CD14-positive monocyte (primary cell): ENCODE measurements at regions not wholly inside any gene's neighbourhood (a gene's known extent, or its start where the extent isn't known, plus 50 kb on each side); places are given as distances from the start of the nearest gene placed in this dataset.

Source experiments
- DNase-seq, 3 donors: peaks; one replicate each; pipeline ENCODE4 v3.0.0-alpha.2; 2011 to 2022
- H2AFZ ChIP-seq: 2 replicates; pipeline ENCODE4 v1.6.0; 2012; ENCODE audit warnings: mild to moderate bottlenecking, low read depth, low read length, inconsistent platforms; ENCODE audit not compliant: insufficient read depth, poor library complexity, severe bottlenecking
- H3K27ac ChIP-seq, 2 donors: 1 replicate in 1 of 2; 2 replicates in 1 of 2; pipeline ENCODE4 v1.5.1; 2012 to 2013; ENCODE audit warnings: low read length in 2 of 2, control low read depth in 1 of 2, inconsistent platforms in 1 of 2, low read depth in 1 of 2, mild to moderate bottlenecking in 1 of 2
- H3K27me3 ChIP-seq, 2 donors: one replicate each; pipeline versions ENCODE4 v1.6.0 to v1.6.1; 2011 to 2013; ENCODE audit warnings: low read length in 2 of 2; ENCODE audit not compliant: control insufficient read depth in 2 of 2, insufficient read depth in 2 of 2
- H3K36me3 ChIP-seq, 2 donors: replicated peaks in 1 of 2; 1 replicate in 1 of 2; 2 replicates in 1 of 2; pipeline versions ENCODE4 v1.5.1 to v1.6.1; 2012 to 2013; ENCODE audit warnings: low read length in 2 of 2, control low read depth in 1 of 2, inconsistent platforms in 1 of 2, mild to moderate bottlenecking in 1 of 2; ENCODE audit not compliant: insufficient read depth in 2 of 2, control insufficient read depth in 1 of 2
- H3K4me1 ChIP-seq, 2 donors: 1 replicate in 1 of 2; 2 replicates in 1 of 2; pipeline versions ENCODE4 v1.5.1 to v1.6.1; 2012 to 2013; ENCODE audit warnings: low read length in 2 of 2, control low read depth in 1 of 2, inconsistent platforms in 1 of 2, mild to moderate bottlenecking in 1 of 2, moderate library complexity in 1 of 2; ENCODE audit not compliant: insufficient read depth in 2 of 2, control insufficient read depth in 1 of 2
- H3K4me2 ChIP-seq: replicated peaks from 2 replicates; pipeline ENCODE3; 2012; ENCODE audit warnings: low read length, moderate library complexity, mild to moderate bottlenecking; ENCODE audit not compliant: poor library complexity, severe bottlenecking; ENCODE audit errors: extremely low read depth
- H3K4me3 ChIP-seq, 3 experiments: fragments of 200-600 bp in 1 of 3; sonication (generic) in 1 of 3; replicated peaks in 1 of 3; 1 replicate in 2 of 3; 2 replicates in 1 of 3; pipeline ENCODE4 v1.5.1; 2011 to 2013; ENCODE audit warnings: low read length in 3 of 3, mild to moderate bottlenecking in 3 of 3, control low read depth in 2 of 3, low read depth in 2 of 3, inconsistent platforms in 1 of 3, moderate library complexity in 1 of 3
- H3K79me2 ChIP-seq: 2 replicates; pipeline ENCODE4 v1.6.0; 2012; ENCODE audit warnings: mild to moderate bottlenecking, control low read depth, inconsistent platforms, low read length, moderate library complexity; ENCODE audit not compliant: insufficient read depth
- H3K9ac ChIP-seq: 2 replicates; pipeline ENCODE4 v1.6.0; 2017; ENCODE audit warnings: low read length, mild to moderate bottlenecking; ENCODE audit not compliant: insufficient read depth, poor library complexity, severe bottlenecking
- H3K9me3 ChIP-seq, 2 donors: replicated peaks in 1 of 2; 1 replicate in 1 of 2; 2 replicates in 1 of 2; pipeline versions ENCODE4 v1.5.1 to v1.6.1; 2012 to 2013; ENCODE audit warnings: low read length in 2 of 2, control low read depth in 1 of 2; ENCODE audit not compliant: control insufficient read depth in 1 of 2, insufficient read depth in 1 of 2
- H4K20me1 ChIP-seq: 2 replicates; pipeline ENCODE4 v1.6.0; 2012; ENCODE audit warnings: mild to moderate bottlenecking, low read length, control low read depth, moderate library complexity; ENCODE audit not compliant: insufficient read depth
- H3K27ac Mint-ChIP-seq, 7 donors: one replicate each; pipeline ENCODE4 v1.8.0; 2020; ENCODE audit warnings: mild to moderate bottlenecking in 7 of 7, mixed read lengths in 7 of 7, moderate library complexity in 6 of 7, inconsistent platforms in 2 of 7
- H3K27me3 Mint-ChIP-seq, 3 donors: one replicate each; pipeline ENCODE4 v1.8.0; 2021 to 2022; ENCODE audit warnings: low read depth in 3 of 3, mild to moderate bottlenecking in 3 of 3, mixed read lengths in 3 of 3, moderate library complexity in 3 of 3, inconsistent platforms in 1 of 3
- H3K36me3 Mint-ChIP-seq, 2 donors: one replicate each; pipeline ENCODE4 v1.8.0; 2020; ENCODE audit warnings: mixed read lengths in 2 of 2, inconsistent platforms in 1 of 2, mild to moderate bottlenecking in 1 of 2
- H3K4me1 Mint-ChIP-seq: one replicate; pipeline ENCODE4 v1.8.0; 2020; ENCODE audit warnings: mild to moderate bottlenecking, mixed read lengths
- H3K4me3 Mint-ChIP-seq, 2 donors: one replicate each; pipeline ENCODE4 v1.8.0; 2020; ENCODE audit warnings: mild to moderate bottlenecking in 2 of 2, mixed read lengths in 2 of 2, moderate library complexity in 1 of 2
- H3K9me3 Mint-ChIP-seq, 7 donors: one replicate each; pipeline ENCODE4 v1.8.0; 2020 to 2022; ENCODE audit warnings: mixed read lengths in 7 of 7, mild to moderate bottlenecking in 6 of 7, moderate library complexity in 6 of 7, inconsistent platforms in 2 of 7
- WGBS: methylation state at CpG from one replicate; pipeline ENCODE4 v1.1.5; 2013; ENCODE audit warnings: missing lambda C conversion rate; ENCODE audit not compliant: insufficient coverage; 5-methylcytosine and 5-hydroxymethylcytosine counted together
- intact Hi-C, 2 donors: fragments of 100-400 bp; cut with micrococcal nuclease; formaldehyde crosslinking; loops; one replicate each; pipeline versions ENCODE4 v1.15.0 to v1.15.1; 2023
- TF ChIP-seq, protein P1 (sequence below): fragments of 200-600 bp; IDR thresholded peaks from one replicate; pipeline ENCODE4 v1.8.0; 2022; ENCODE audit warnings: antibody characterized with exemption, mild to moderate bottlenecking

DNA sequence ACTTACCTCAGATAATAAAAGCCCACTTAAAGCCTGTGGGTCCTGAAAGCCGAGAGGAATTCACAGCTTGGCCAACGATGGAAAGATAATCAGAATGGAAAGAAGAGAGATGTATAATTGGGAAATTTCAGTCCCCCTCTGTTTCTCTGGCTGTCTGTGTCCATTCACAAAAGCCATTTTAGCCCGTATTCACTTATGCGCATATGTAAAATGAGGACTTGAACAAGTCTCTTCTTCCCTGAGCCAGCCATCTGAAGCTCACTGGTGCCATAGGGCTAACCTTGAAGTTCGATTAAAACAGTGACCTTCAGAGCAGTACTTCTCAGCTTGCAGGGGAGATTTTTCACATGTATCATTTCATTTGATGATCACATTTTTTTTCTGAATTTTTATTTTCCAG, 527.2 kb downstream of the GRIN2A start:
- intact Hi-C loops: no loop called here
- Mint-ChIP-seq H3K27me3 (peaks cover 0 to 4% (median 0%) of the 10 kb centered on the region in 3 donors), H3K4me1 (no peaks in the 10 kb centered on the region), H3K36me3 (no peaks in the 10 kb centered on the region), H3K4me3 (no peak overlapping the region), H3K27ac (no peak overlapping the region), H3K9me3 (peaks cover 0 to 4% (median 0%) of the 10 kb centered on the region in 7 donors)
- H2AFZ ChIP-seq: no peak overlapping the region
- no peaks in the 10 kb centered on the region for H3K36me3 ChIP-seq
- no peak overlapping the region for H3K9ac ChIP-seq
- no peaks in the 10 kb centered on the region for H3K27me3 ChIP-seq
- no peaks in the 10 kb centered on the region for H3K79me2 ChIP-seq
- TF ChIP-seq, protein P1, sequence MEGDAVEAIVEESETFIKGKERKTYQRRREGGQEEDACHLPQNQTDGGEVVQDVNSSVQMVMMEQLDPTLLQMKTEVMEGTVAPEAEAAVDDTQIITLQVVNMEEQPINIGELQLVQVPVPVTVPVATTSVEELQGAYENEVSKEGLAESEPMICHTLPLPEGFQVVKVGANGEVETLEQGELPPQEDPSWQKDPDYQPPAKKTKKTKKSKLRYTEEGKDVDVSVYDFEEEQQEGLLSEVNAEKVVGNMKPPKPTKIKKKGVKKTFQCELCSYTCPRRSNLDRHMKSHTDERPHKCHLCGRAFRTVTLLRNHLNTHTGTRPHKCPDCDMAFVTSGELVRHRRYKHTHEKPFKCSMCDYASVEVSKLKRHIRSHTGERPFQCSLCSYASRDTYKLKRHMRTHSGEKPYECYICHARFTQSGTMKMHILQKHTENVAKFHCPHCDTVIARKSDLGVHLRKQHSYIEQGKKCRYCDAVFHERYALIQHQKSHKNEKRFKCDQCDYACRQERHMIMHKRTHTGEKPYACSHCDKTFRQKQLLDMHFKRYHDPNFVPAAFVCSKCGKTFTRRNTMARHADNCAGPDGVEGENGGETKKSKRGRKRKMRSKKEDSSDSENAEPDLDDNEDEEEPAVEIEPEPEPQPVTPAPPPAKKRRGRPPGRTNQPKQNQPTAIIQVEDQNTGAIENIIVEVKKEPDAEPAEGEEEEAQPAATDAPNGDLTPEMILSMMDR: no peak
- H3K9me3 ChIP-seq: no peaks in the 10 kb centered on the region
- WGBS: 90% methylated on average over 3 of the region's 5 CpGs
- no peak overlapping the region for H3K27ac ChIP-seq
- no peaks in the 10 kb centered on the region for H3K4me1 ChIP-seq
- no peak for DNase-seq
- no peak overlapping the region for H3K4me2 ChIP-seq
- H4K20me1 ChIP-seq: no peaks in the 10 kb centered on the region
- H3K4me3 ChIP-seq: no peak overlapping the region

GRCh38 chr16:9657641-9658040, 524.6 kb downstream of the GRIN2A start:
- Mint-ChIP-seq H3K4me1 (no peaks in the 10 kb centered on the region), H3K4me3 (no peak overlapping the region), H3K27ac (no peak overlapping the region), H3K27me3 (peaks cover 0 to 2% (median 0%) of the 10 kb centered on the region in 3 donors), H3K36me3 (no peaks in the 10 kb centered on the region), H3K9me3 (peaks cover 0 to 8% (median 3%) of the 10 kb centered on the region in 7 donors)
- intact Hi-C loops: no loop called here
- no peak overlapping the region for H2AFZ ChIP-seq
- H3K4me3 ChIP-seq: no peak overlapping the region
- H3K36me3 ChIP-seq: no peaks in the 10 kb centered on the region
- no peaks in the 10 kb centered on the region for H4K20me1 ChIP-seq
- no peak overlapping the region for H3K9ac ChIP-seq
- H3K27ac ChIP-seq: no peak overlapping the region
- TF ChIP-seq, protein P1: no peak
- H3K4me1 ChIP-seq: no peaks in the 10 kb centered on the region
- DNase-seq: no peak
- no peaks in the 10 kb centered on the region for H3K27me3 ChIP-seq
- no peak overlapping the region for H3K4me2 ChIP-seq
- no peaks in the 10 kb centered on the region for H3K9me3 ChIP-seq
- H3K79me2 ChIP-seq: no peaks in the 10 kb centered on the region
- 15% methylated on average over 2 of the region's 3 CpGs for WGBS
